ENCODE measurements at regions not wholly inside any gene's neighbourhood (a gene's known extent, or its start where the extent isn't known, plus 50 kb on each side); places are given as distances from the start of the nearest gene placed in this dataset.

GRCh38 chr5:121667292-121667691 lies 184.4 kb upstream of the FTMT start:
- no peak overlapping the region for H3K4me3 ChIP-seq
- ATAC-seq (no peak), FAIRE-seq (no peak), DNase-seq (ENCODE audit: low read depth in 1 of 2, low spot score in 1 of 2) (no peak)
- ChIA-PET CTCF (no interaction called here), POLR2A (no interaction called here)
- H3K9me3 ChIP-seq = no peaks in the 10 kb centered on the region
- no peaks in the 10 kb centered on the region for H3K4me1 ChIP-seq
- no peak overlapping the region for H3K4me2 ChIP-seq
- no peak for TF ChIP-seq POLR2AphosphoS2 (conservative IDR thresholded peaks at IDR 0.05; ENCODE audit: low read length)
- no peak for TF ChIP-seq ZC3H11A (IDR thresholded peaks at IDR 0.05)
- no peak for TF ChIP-seq ESRRA (IDR thresholded peaks at IDR 0.05; ENCODE audit: borderline replicate concordance, low read length)
- no peak for TF ChIP-seq RCOR1 (IDR thresholded peaks at IDR 0.05; ENCODE audit: low read depth, low read length)
- no peak for TF ChIP-seq RFX5 (IDR thresholded peaks at IDR 0.05)
- TF ChIP-seq BCL3 (IDR thresholded peaks at IDR 0.05) = no peak
- TF ChIP-seq NFE2L2 (conservative IDR thresholded peaks at IDR 0.05; ENCODE audit: low read length) = no peak
- H3K27ac ChIP-seq = no peak overlapping the region
- WGBS (ENCODE audit: missing lambda C conversion rate) = 31% methylated on average over 3 of the region's 3 CpGs

GRCh38 chr5:121668635-121669034 lies 183.0 kb upstream of the FTMT start:
- POLR2A ChIA-PET = no interaction called here
- Histone ChIP-seq H3K4me3 (no peak overlapping the region), H3K9me3 (no peaks in the 10 kb centered on the region), H3K27ac (no peak overlapping the region), H3K4me2 (no peak overlapping the region), H3K4me1 (no peaks in the 10 kb centered on the region)
- FAIRE-seq (no peak), ATAC-seq (no peak), DNase-seq (ENCODE audit: low read depth in 1 of 2, low spot score in 1 of 2) (no peak)
- TF ChIP-seq BCL3 (IDR thresholded peaks at IDR 0.05) (no peak), HDAC2 (IDR thresholded peaks at IDR 0.05) (no peak), JUNB (IDR thresholded peaks at IDR 0.05) (no peak), TP53 (CRISPR knock-in tag; IDR thresholded peaks at IDR 0.05) (no peak), ATOH8 (CRISPR knock-in tag; IDR thresholded peaks at IDR 0.05; ENCODE audit: low read depth) (no peak), KDM5A (IDR thresholded peaks at IDR 0.05) (no peak), ZNF302 (CRISPR knock-in tag; IDR thresholded peaks at IDR 0.05) (no peak), POLR2AphosphoS2 (conservative IDR thresholded peaks at IDR 0.05; ENCODE audit: low read length) (no peak), E2F6 (IDR thresholded peaks at IDR 0.05; ENCODE audit: borderline replicate concordance, low read depth) (no peak), HMGXB4 (CRISPR knock-in tag; IDR thresholded peaks at IDR 0.05; ENCODE audit: borderline replicate concordance) (no peak), HOXB5 (CRISPR knock-in tag; IDR thresholded peaks at IDR 0.05) (no peak), TFCP2L1 (CRISPR knock-in tag; IDR thresholded peaks at IDR 0.05) (no peak), RNF2 (IDR thresholded peaks at IDR 0.05; ENCODE audit: borderline replicate concordance, low read depth) (no peak)
- CTCF ChIA-PET = no interaction called here
- WGBS (ENCODE audit: missing lambda C conversion rate) = 46% methylated on average over 1 of the region's 1 CpG

- no peak for DNase-seq (ENCODE audit: low read depth in 1 of 2, low spot score in 1 of 2)
- H3K4me3 ChIP-seq = no peak overlapping the region
- CTCF ChIA-PET = no interaction called here
- POLR2A ChIA-PET = no interaction called here
- 31% methylated on average over 2 of the region's 2 CpGs for WGBS (ENCODE audit: missing lambda C conversion rate)
- H3K4me1 ChIP-seq = no peaks in the 10 kb centered on the region
- no peak for TF ChIP-seq NR3C1 (IDR thresholded peaks at IDR 0.05)
- TF ChIP-seq EHMT2 (IDR thresholded peaks at IDR 0.05; ENCODE audit: low read depth) = no peak
- TF ChIP-seq FOSB (CRISPR knock-in tag; IDR thresholded peaks at IDR 0.05) = no peak
- no peak for TF ChIP-seq MAFK (IDR thresholded peaks at IDR 0.05; ENCODE audit: partially characterized antibody)
- no peak for TF ChIP-seq RAD21 (conservative IDR thresholded peaks at IDR 0.05 in 1 of 2, IDR thresholded peaks at IDR 0.05 in 1 of 2)
- no peak for TF ChIP-seq RCOR1 (IDR thresholded peaks at IDR 0.05; ENCODE audit: low read depth, low read length)
- no peak for TF ChIP-seq CHD4 (IDR thresholded peaks at IDR 0.05; ENCODE audit: borderline replicate concordance)
- H3K9me3 ChIP-seq = no peaks in the 10 kb centered on the region
- H3K4me2 ChIP-seq = no peak overlapping the region
- no peak overlapping the region for H3K27ac ChIP-seq
- no peak for ATAC-seq
- FAIRE-seq = no peak
These were observed 180.1 kb upstream of the FTMT start for GRCh38 chr5:121671624-121672023.
